OCI-LY3 (cell line): ENCODE measurements at regions not wholly inside any gene's neighbourhood (a gene's known extent, or its start where the extent isn't known, plus 50 kb on each side); places are given as distances from the start of the nearest gene placed in this dataset.

Source experiments
- H2AFZ ChIP-seq: fragments of 200-600, 300-600 bp; shearing (Covaris generic); 2 replicates; pipeline ENCODE4 v1.6.0; 2014; ENCODE audit warnings: antibody characterized with exemption, low read depth, low read length
- H3K27ac ChIP-seq: fragments of 200-600, 300-600 bp; sonication (generic); 2 replicates; pipeline ENCODE4 v1.5.1; 2014; ENCODE audit warnings: mild to moderate bottlenecking, low read length, moderate library complexity, mixed read lengths
- H3K27me3 ChIP-seq: fragments of 200-600, 300-600 bp; sonication (generic); 2 replicates; pipeline ENCODE4 v1.6.1; 2014; ENCODE audit warnings: low read depth, low read length, mixed read lengths
- H3K36me3 ChIP-seq: fragments of 200-600, 300-600 bp; sonication (generic); replicated peaks from 2 replicates; pipeline ENCODE3; 2014; ENCODE audit warnings: low read depth, low read length, mixed read lengths
- H3K4me1 ChIP-seq: fragments of 300-600, 200-600 bp; sonication (generic); 2 replicates; pipeline ENCODE4 v1.6.1; 2014; ENCODE audit warnings: low read length, mixed read lengths
- H3K4me2 ChIP-seq: fragments of 200-600, 300-600 bp; sonication (generic); 2 replicates; pipeline ENCODE4 v1.6.1; 2014; ENCODE audit warnings: low read length, mixed read lengths
- H3K4me3 ChIP-seq: fragments of 300-600, 200-600 bp; sonication (generic); 2 replicates; pipeline ENCODE4 v1.5.1; 2014; ENCODE audit warnings: antibody characterized with exemption, mild to moderate bottlenecking, low read length, moderate library complexity
- H3K79me2 ChIP-seq: fragments of 300-600, 200-600 bp; shearing (Covaris generic); 2 replicates; pipeline ENCODE4 v1.6.1; 2014; ENCODE audit warnings: mild to moderate bottlenecking, low read length, mixed read lengths
- H3K9ac ChIP-seq: fragments of 300-600, 200-600 bp; shearing (Covaris generic); 2 replicates; pipeline ENCODE4 v1.6.0; 2014; ENCODE audit warnings: mild to moderate bottlenecking, low read length, moderate library complexity
- H3K9me3 ChIP-seq: fragments of 200-600, 300-600 bp; shearing (Covaris generic); 2 replicates; pipeline ENCODE4 v1.6.1; 2014; ENCODE audit warnings: low read length, mixed read lengths; ENCODE audit not compliant: insufficient read depth
- H4K20me1 ChIP-seq: fragments of 200-600, 300-600 bp; sonication (generic); 2 replicates; pipeline ENCODE4 v1.6.1; 2016; ENCODE audit warnings: low read length, mixed read lengths; ENCODE audit not compliant: insufficient read depth
- CTCF ChIP-seq: fragments of 200-600, 300-600 bp; sonication (generic); IDR thresholded peaks from 2 replicates; pipeline ENCODE4 v1.5.1; 2014; ENCODE audit warnings: antibody characterized with exemption, low read length, low read depth
- EZH2phosphoT487 ChIP-seq: fragments of 200-600 bp; shearing (Covaris generic); IDR thresholded peaks from 2 replicates; pipeline ENCODE4 v1.6.1; 2018; ENCODE audit warnings: antibody characterized with exemption, mixed run types, low read depth

GRCh38 chr14:83023369-83023768, 1489.7 kb upstream of the SEL1L start:
- H3K36me3 ChIP-seq = no peaks in the 10 kb centered on the region
- no peak overlapping the region for H3K4me2 ChIP-seq
- no peak overlapping the region for H3K9ac ChIP-seq
- TF ChIP-seq CTCF (no peak), EZH2phosphoT487 (no peak)
- no peaks in the 10 kb centered on the region for H3K9me3 ChIP-seq
- H3K4me3 ChIP-seq = no peak overlapping the region
- no peaks in the 10 kb centered on the region for H3K79me2 ChIP-seq
- H2AFZ ChIP-seq = no peak overlapping the region
- H4K20me1 ChIP-seq = no peaks in the 10 kb centered on the region
- H3K27ac ChIP-seq = no peak overlapping the region
- peaks cover 13% of the 10 kb centered on the region for H3K4me1 ChIP-seq
- H3K27me3 ChIP-seq = no peaks in the 10 kb centered on the region

- H2AFZ ChIP-seq = no peak overlapping the region
- H3K27ac ChIP-seq = no peak overlapping the region
- no peaks in the 10 kb centered on the region for H4K20me1 ChIP-seq
- TF ChIP-seq EZH2phosphoT487 (no peak), CTCF (no peak)
- H3K9ac ChIP-seq = no peak overlapping the region
- no peak overlapping the region for H3K4me3 ChIP-seq
- H3K27me3 ChIP-seq = no peaks in the 10 kb centered on the region
- no peaks in the 10 kb centered on the region for H3K9me3 ChIP-seq
- H3K36me3 ChIP-seq = no peaks in the 10 kb centered on the region
- H3K79me2 ChIP-seq = no peaks in the 10 kb centered on the region
- no peaks in the 10 kb centered on the region for H3K4me1 ChIP-seq
- no peak overlapping the region for H3K4me2 ChIP-seq
Observed at GRCh38 chr14:83041224-83041623, 1507.6 kb upstream of the SEL1L start.

DNA sequence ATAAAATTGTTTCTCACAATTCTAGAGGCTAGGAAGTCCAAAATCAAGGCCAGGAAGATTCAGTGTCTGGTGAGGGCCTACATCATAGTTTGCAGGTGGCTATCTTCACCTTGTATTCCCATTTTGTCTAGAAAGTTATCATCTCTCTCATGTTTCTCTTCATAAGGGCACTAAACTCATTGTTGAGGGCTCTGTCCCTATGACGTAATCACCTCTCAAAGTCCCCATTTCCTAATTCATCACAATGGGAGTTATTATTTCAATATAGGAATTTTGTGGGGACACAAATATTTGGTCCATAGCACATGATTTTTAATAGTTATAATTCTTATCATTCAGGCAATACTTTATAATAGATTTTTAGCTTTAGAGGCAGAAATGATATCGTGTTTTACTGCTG, 1509.2 kb upstream of the SEL1L start:
- H3K79me2 ChIP-seq = no peaks in the 10 kb centered on the region
- H3K4me3 ChIP-seq = no peak overlapping the region
- no peak overlapping the region for H3K9ac ChIP-seq
- H3K27ac ChIP-seq = no peak overlapping the region
- no peak for TF ChIP-seq CTCF
- TF ChIP-seq EZH2phosphoT487 = no peak
- H3K4me2 ChIP-seq = no peak overlapping the region
- H3K36me3 ChIP-seq = no peaks in the 10 kb centered on the region
- H3K4me1 ChIP-seq = no peaks in the 10 kb centered on the region
- no peaks in the 10 kb centered on the region for H4K20me1 ChIP-seq
- no peak overlapping the region for H2AFZ ChIP-seq
- H3K9me3 ChIP-seq = no peaks in the 10 kb centered on the region
- H3K27me3 ChIP-seq = no peaks in the 10 kb centered on the region

DNA sequence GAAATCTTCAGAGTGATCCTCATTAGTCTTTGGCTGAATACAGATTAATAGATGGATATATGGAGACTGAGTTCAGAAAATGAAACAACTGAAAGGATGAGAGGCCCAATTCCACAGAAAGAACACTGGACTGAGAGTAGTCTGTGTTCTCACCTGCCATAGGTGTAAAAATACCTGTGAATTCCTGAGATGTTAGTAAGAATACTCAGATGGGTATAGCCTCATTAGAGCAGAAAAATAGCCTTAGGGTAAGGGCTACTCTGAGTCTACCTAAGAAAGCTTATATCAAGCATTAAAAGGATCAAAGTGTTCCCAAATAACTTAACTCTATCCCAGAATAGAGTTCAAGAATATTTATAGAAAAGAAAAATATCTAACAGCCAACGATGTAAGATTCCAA, 1510.3 kb upstream of the SEL1L start:
- no peaks in the 10 kb centered on the region for H4K20me1 ChIP-seq
- H3K4me1 ChIP-seq = no peaks in the 10 kb centered on the region
- no peak overlapping the region for H3K9ac ChIP-seq
- H3K27me3 ChIP-seq = no peaks in the 10 kb centered on the region
- no peak overlapping the region for H3K4me3 ChIP-seq
- no peaks in the 10 kb centered on the region for H3K9me3 ChIP-seq
- H3K36me3 ChIP-seq = no peaks in the 10 kb centered on the region
- no peak overlapping the region for H3K27ac ChIP-seq
- H3K79me2 ChIP-seq = no peaks in the 10 kb centered on the region
- H3K4me2 ChIP-seq = no peak overlapping the region
- no peak overlapping the region for H2AFZ ChIP-seq
- TF ChIP-seq CTCF (no peak), EZH2phosphoT487 (no peak)
